Activated naive CD4-positive, alpha-beta T cell treated with anti-CD3 and anti-CD28 coated beads, Interleukin-2, amount 10 ng/mL, durations not matched to agents 7 days and 5 days (primary cell): ENCODE measurements at regions not wholly inside any gene's neighbourhood (a gene's known extent, or its start where the extent isn't known, plus 50 kb on each side); places are given as distances from the start of the nearest gene placed in this dataset.

Experiments
- CTCF ChIA-PET: fragments of 350-600 bp; sonication (Branson Sonifier 250); formaldehyde crosslinking; loops from one replicate; lab custom pipeline; 2021; ENCODE audit warnings: antibody characterized with exemption; lab: Charles Lee
- DNase-seq: peaks from one replicate; pipeline ENCODE4 v3.0.0-alpha.2; 2020
- H3K27ac Mint-ChIP-seq: one replicate; pipeline ENCODE4 v1.8.0; 2021; ENCODE audit warnings: mild to moderate bottlenecking, moderate library complexity, mixed read lengths
- H3K27me3 Mint-ChIP-seq: one replicate; pipeline ENCODE4 v1.8.0; 2021; ENCODE audit warnings: mild to moderate bottlenecking, mixed read lengths
- H3K36me3 Mint-ChIP-seq: one replicate; pipeline ENCODE4 v1.8.0; 2021; ENCODE audit warnings: mixed read lengths
- H3K4me1 Mint-ChIP-seq: one replicate; pipeline ENCODE4 v1.8.0; 2021; ENCODE audit warnings: mixed read lengths
- H3K4me3 Mint-ChIP-seq: one replicate; pipeline ENCODE4 v1.8.0; 2021; ENCODE audit warnings: mild to moderate bottlenecking, moderate library complexity, mixed read lengths
- H3K9me3 Mint-ChIP-seq: one replicate; pipeline ENCODE4 v1.8.0; 2021; ENCODE audit warnings: mixed read lengths

DNA sequence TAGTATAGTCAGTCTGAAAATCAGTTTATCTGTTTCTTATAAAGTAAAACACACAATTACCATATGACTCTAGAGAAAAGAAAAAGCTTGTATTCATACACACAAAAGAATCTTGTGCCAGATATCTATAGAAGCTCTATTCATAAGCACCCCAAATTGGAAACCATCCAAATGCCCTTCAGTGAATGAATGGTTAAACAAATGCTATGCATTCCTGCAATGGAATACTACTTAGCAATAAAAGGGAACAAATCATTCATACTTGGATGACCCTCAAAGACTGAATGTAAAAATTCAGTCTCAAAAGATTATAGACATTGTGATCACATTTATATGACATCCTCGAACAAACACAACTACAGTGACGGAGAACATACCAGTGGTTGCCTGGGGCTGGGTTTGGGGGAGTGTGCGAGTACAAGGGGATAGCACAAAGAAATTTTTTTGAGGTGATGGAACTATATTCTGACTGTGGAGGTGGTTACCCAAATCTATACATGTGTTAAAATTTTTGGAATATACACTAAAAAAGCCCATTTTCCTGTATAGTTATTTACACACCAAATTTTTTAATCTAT lies 680.6 kb downstream of the NTRK3 start:
- no peak overlapping the region for H3K4me3 Mint-ChIP-seq
- no peak overlapping the region for H3K27ac Mint-ChIP-seq
- CTCF ChIA-PET, result no interaction called here
- peaks cover under 1% of the 10 kb centered on the region for H3K4me1 Mint-ChIP-seq
- no peaks in the 10 kb centered on the region for H3K36me3 Mint-ChIP-seq
- peaks cover 9% of the 10 kb centered on the region for H3K27me3 Mint-ChIP-seq
- no peaks in the 10 kb centered on the region for H3K9me3 Mint-ChIP-seq
- DNase-seq, result no peak

DNA sequence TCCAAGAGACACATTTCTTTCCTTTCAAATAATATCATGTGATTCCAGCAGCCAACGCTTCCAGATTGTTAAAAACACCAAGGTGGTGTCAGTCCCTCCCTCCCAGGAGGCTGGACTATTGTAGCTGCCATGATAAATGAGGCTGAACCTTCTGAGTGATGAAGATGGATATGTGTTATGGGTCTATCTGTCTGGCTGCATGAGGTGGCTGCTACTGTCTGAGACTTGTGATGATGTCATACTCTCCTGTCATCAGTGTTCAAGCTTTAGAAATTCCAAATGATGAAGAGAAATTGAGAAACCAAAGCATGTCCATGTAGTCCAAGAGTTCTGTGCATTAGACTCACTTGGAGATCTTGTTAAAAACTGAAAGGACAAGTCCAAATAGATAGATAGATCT lies 683.0 kb downstream of the NTRK3 start:
- H3K4me1 Mint-ChIP-seq, result peaks cover 12% of the 10 kb centered on the region
- no peaks in the 10 kb centered on the region for H3K9me3 Mint-ChIP-seq
- CTCF ChIA-PET, result no interaction called here
- no peaks in the 10 kb centered on the region for H3K36me3 Mint-ChIP-seq
- no peak for DNase-seq
- peaks cover 9% of the 10 kb centered on the region for H3K27me3 Mint-ChIP-seq
- H3K27ac Mint-ChIP-seq, result no peak overlapping the region
- H3K4me3 Mint-ChIP-seq, result no peak overlapping the region

DNA sequence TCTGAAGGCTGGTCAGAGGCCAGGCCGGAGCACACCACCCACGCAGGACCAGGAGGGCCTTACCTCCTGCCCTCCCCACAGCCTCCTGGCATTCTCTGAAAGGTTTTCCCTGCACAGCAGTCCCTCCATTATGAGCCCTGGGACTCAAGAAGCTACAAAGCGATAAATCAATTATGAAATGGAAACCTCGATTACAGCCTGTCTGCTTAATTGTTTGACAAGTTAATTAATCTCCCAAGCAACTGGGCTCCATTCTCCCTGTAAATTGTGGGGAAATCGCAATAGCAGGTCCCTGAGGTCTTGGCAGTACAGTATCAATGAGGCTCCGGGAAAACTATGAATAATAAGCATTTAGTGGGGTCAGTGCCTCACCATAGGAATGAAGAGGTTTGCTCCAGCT lies 683.5 kb downstream of the NTRK3 start:
- H3K36me3 Mint-ChIP-seq, result no peaks in the 10 kb centered on the region
- CTCF ChIA-PET, result no interaction called here
- no peaks in the 10 kb centered on the region for H3K9me3 Mint-ChIP-seq
- no peak overlapping the region for H3K27ac Mint-ChIP-seq
- peaks cover 9% of the 10 kb centered on the region for H3K27me3 Mint-ChIP-seq
- H3K4me3 Mint-ChIP-seq, result no peak overlapping the region
- peaks cover 12% of the 10 kb centered on the region for H3K4me1 Mint-ChIP-seq
- no peak for DNase-seq

DNA sequence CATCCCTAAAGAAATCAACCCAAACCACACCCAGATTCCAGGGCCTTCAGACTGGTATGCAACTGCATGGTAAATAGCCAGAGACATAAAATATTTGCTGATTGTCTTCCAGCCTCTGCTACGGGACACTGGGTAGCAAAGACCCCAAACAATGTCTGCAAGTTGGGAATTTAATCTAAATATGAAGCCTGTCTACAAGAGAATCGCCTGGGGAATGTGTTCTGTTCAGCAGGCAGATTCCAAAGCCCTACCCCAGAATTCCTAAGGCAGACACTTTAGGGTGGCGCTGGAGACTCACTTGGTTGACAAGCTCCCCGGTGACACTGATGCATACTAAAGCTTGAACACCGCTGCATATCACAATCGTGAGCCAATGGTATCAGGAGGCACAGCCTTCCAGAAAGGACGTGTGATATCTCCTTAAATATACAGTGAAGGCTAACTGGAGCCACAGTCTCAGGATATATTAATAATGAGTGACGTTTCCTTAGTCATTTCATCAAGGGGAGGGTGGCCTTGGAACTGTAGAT lies 684.1 kb downstream of the NTRK3 start:
- no peak overlapping the region for H3K27ac Mint-ChIP-seq
- no peak for DNase-seq
- no peaks in the 10 kb centered on the region for H3K36me3 Mint-ChIP-seq
- peaks cover 12% of the 10 kb centered on the region for H3K27me3 Mint-ChIP-seq
- H3K9me3 Mint-ChIP-seq, result no peaks in the 10 kb centered on the region
- H3K4me3 Mint-ChIP-seq, result no peak overlapping the region
- CTCF ChIA-PET, result no interaction called here
- peaks cover 12% of the 10 kb centered on the region for H3K4me1 Mint-ChIP-seq

DNA sequence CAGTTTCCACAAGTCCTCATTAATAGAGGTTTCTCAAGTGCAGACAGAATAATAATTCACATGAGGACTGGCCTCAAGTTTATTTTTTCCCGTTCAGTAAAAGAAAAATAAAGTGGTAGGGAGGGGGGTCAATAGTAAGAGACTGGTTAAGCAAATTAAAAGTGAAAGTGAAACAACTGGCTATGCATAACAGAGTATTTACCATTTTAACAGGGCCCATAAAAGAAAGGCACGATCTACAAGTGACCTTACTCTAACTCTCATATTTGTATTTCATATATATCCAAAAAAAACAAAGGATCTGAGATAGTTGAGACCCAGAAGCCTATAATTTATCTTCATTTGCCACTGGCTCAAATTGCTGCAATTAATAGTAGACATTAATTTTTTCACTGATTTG lies 686.3 kb downstream of the NTRK3 start:
- H3K36me3 Mint-ChIP-seq, result no peaks in the 10 kb centered on the region
- peaks cover 12% of the 10 kb centered on the region for H3K4me1 Mint-ChIP-seq
- H3K4me3 Mint-ChIP-seq, result peak overlapping the region; percentile 8
- peaks cover 9% of the 10 kb centered on the region for H3K27me3 Mint-ChIP-seq
- no peak for DNase-seq
- no peaks in the 10 kb centered on the region for H3K9me3 Mint-ChIP-seq
- H3K27ac Mint-ChIP-seq, result peak overlapping the region; percentile 49
- CTCF ChIA-PET, result no interaction called here

DNA sequence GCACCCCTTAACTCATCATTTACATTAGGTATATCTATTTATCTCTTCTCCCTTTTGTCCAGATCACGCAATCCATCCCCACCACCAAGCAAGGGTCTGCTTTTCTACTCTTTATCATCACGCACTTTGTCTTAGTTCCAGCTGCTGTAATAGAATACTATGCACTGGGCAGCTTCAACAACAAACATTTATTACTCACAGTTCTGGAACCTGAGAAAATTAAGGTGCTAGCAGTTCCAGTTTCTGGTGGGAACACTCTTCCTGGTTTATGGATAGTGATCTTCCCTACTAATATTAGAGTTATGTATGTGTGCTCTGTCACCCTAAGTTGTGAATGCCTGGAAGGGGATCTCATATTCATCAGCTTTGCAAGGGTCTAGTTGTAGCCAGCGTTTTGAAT lies 687.0 kb downstream of the NTRK3 start:
- Mint-ChIP-seq H3K4me1 (peaks cover 12% of the 10 kb centered on the region), H3K27me3 (peaks cover 9% of the 10 kb centered on the region), H3K36me3 (no peaks in the 10 kb centered on the region), H3K4me3 (no peak overlapping the region), H3K9me3 (no peaks in the 10 kb centered on the region), H3K27ac (peak overlapping the region; percentile 49)
- CTCF ChIA-PET, result no interaction called here
- no peak for DNase-seq

DNA sequence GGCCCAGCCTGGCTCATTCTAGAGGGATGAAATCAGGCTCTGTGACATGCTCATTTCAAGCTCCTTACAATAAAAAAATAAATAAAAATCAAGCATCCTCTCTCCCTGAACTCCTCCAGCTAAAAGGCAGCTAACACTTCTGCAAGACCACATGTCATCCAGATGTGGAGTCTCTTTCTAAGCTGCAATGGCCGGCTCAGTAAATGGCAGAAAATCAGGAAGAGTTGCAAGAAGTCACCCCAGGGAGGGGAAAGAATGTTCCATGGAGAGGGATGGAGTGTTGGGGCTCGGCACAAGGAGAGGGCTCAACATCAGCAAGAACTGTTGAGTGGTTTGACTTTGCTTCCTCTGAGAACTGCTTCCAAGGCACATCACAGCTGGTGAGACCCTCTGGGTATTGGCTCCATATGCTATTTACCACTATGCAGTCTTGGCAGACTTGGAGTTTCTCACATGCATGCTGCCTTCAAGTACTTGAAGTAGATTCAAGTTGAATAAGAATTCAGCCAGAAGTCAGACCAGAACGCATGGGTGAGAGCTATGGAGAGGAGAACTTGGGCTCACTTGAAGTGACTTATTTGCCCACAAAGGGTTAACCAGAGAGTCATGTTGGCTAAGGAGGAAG lies 689.0 kb downstream of the NTRK3 start:
- Mint-ChIP-seq H3K27ac (no peak overlapping the region), H3K9me3 (no peaks in the 10 kb centered on the region), H3K36me3 (no peaks in the 10 kb centered on the region), H3K4me1 (peaks cover 12% of the 10 kb centered on the region), H3K4me3 (no peak overlapping the region), H3K27me3 (peaks cover 9% of the 10 kb centered on the region)
- CTCF ChIA-PET, result no interaction called here
- no peak for DNase-seq

DNA sequence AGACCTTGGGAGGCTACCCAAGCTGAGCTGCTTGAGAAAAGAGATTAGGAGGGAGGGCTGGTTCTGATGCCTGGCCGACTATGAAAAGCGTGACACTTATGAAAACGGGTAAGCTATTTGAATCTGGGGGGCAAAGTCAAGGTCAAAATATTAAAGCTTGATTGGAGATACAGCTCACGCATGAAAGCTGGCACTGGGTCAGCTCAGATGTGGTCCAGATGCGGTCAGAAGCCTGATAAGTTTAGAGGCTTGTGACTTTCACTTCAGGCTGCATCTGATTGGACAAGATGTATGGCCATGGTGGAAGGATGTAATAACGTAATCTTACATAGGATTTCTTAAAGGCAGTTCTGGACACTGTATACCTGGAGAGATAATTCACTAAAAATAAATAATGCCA lies 690.3 kb downstream of the NTRK3 start:
- no peak for DNase-seq
- no peak overlapping the region for H3K4me3 Mint-ChIP-seq
- H3K4me1 Mint-ChIP-seq, result peaks cover 12% of the 10 kb centered on the region
- CTCF ChIA-PET, result no interaction called here
- H3K27ac Mint-ChIP-seq, result no peak overlapping the region
- no peaks in the 10 kb centered on the region for H3K9me3 Mint-ChIP-seq
- no peaks in the 10 kb centered on the region for H3K36me3 Mint-ChIP-seq
- peaks cover 9% of the 10 kb centered on the region for H3K27me3 Mint-ChIP-seq

DNA sequence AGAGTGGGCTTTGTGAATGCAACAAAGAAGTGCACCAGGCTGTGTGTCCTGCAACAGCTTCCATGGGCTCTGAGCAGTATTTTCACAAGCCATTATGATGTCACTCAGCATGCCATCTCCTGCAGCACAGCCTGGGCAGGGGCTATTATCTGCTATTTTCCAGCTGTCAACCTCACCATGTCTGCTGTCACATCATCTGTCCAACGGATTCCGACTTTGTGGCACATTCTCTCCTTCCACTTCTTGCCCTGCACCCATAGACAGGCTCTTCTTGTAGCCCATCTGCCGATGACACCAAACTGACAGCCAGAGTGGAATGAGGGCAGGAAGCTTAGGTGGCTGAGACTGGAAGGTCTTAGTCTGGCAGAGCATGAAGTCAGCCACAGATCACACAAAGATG lies 691.9 kb downstream of the NTRK3 start:
- peaks cover 9% of the 10 kb centered on the region for H3K27me3 Mint-ChIP-seq
- CTCF ChIA-PET, result no interaction called here
- H3K4me1 Mint-ChIP-seq, result peaks cover 3% of the 10 kb centered on the region
- no peak overlapping the region for H3K27ac Mint-ChIP-seq
- no peaks in the 10 kb centered on the region for H3K36me3 Mint-ChIP-seq
- H3K4me3 Mint-ChIP-seq, result no peak overlapping the region
- H3K9me3 Mint-ChIP-seq, result peaks cover 2% of the 10 kb centered on the region
- DNase-seq, result no peak

DNA sequence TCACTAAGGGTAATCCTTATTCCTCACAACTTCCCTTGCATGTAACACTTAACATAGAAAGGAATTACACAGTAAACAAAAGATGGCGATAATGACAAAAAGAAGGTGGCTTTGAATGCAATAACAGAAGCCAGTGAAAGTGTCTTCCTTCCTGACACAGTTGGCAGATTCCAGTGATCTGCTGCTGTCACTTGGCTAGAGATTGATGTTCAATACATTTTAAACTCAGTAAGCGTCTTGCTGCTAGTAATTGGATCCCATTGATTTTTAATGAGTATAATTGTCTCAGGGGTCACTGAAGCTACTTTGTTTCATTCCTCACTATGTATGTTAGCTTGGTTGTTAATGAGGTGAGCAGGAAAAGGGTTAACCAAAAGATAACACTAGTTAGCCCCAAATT lies 692.7 kb downstream of the NTRK3 start:
- peaks cover 2% of the 10 kb centered on the region for H3K9me3 Mint-ChIP-seq
- no peaks in the 10 kb centered on the region for H3K36me3 Mint-ChIP-seq
- no peak for DNase-seq
- H3K27me3 Mint-ChIP-seq, result peaks cover 9% of the 10 kb centered on the region
- H3K27ac Mint-ChIP-seq, result no peak overlapping the region
- H3K4me3 Mint-ChIP-seq, result no peak overlapping the region
- H3K4me1 Mint-ChIP-seq, result no peaks in the 10 kb centered on the region
- CTCF ChIA-PET, result no interaction called here

DNA sequence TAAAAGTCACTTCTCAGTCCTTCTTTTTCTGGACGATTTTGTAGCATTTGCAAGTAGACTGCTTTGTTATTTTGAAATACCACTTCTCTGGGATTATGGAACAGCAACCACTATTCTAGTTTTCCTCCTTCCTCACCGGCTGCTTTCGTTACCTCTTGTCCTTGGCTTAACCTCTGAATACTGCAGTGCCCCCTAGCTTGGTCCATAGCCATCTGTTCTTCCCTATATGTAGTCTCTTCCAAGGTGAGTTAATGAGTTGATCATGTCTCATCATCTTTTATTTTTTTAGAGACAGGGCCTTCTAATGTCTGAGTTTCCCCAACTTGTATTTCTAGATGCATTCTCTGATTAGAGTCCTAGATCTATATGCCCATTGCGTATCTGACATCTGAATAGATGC lies 694.3 kb downstream of the NTRK3 start:
- peaks cover 6% of the 10 kb centered on the region for H3K27me3 Mint-ChIP-seq
- no peak overlapping the region for H3K27ac Mint-ChIP-seq
- H3K36me3 Mint-ChIP-seq, result no peaks in the 10 kb centered on the region
- peaks cover 2% of the 10 kb centered on the region for H3K9me3 Mint-ChIP-seq
- H3K4me3 Mint-ChIP-seq, result no peak overlapping the region
- no peaks in the 10 kb centered on the region for H3K4me1 Mint-ChIP-seq
- no peak for DNase-seq
- CTCF ChIA-PET, result no interaction called here

DNA sequence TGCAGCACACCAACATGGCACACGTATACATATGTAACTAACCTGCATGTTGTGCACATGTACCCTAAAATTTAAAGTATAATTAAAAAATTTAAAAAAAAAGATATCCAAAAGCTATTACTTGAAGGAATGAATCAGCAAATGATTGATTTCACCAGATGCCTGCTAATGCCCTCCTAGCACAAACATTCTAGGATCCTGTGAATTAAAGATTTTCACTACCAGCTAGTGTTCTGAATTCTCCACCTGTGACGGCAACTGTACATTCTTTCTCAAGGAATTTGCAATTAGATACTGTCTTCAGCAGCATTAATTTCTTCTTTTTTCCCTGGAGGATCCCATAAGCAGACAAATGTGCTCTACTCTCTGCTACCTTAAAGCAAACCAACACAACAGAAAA lies 694.9 kb downstream of the NTRK3 start:
- Mint-ChIP-seq H3K36me3 (no peaks in the 10 kb centered on the region), H3K4me3 (no peak overlapping the region), H3K4me1 (no peaks in the 10 kb centered on the region), H3K9me3 (peaks cover 2% of the 10 kb centered on the region), H3K27me3 (peaks cover 6% of the 10 kb centered on the region), H3K27ac (no peak overlapping the region)
- DNase-seq, result no peak
- CTCF ChIA-PET, result no interaction called here

DNA sequence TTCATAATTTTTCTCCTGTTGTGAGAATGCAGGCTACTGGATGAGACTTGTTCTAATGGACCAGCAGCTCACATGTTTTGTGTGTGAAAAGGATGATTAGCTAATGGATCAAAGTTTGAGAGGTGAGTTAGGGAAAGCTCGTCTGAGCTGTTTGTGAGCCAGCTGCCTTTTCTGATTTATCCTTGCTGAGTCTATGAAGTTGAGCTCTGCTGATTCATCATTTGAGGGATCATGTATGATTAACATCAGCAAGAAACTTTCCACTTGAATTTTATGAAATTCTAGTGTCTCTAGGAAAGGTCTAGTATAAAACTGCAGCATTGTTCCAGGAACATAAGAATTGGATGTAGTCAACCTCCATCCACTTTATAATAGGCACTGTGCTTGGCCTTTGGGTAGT lies 698.7 kb downstream of the NTRK3 start:
- no peak overlapping the region for H3K4me3 Mint-ChIP-seq
- no peak overlapping the region for H3K27ac Mint-ChIP-seq
- CTCF ChIA-PET, result interaction anchor here (1.1 kb wide), 1 partner anchor 10 kb away, joined by 3 read pairs; no protein-coding TSS in a partner anchor
- H3K36me3 Mint-ChIP-seq, result no peaks in the 10 kb centered on the region
- no peaks in the 10 kb centered on the region for H3K27me3 Mint-ChIP-seq
- peaks cover 2% of the 10 kb centered on the region for H3K9me3 Mint-ChIP-seq
- no peaks in the 10 kb centered on the region for H3K4me1 Mint-ChIP-seq
- DNase-seq, result no peak

DNA sequence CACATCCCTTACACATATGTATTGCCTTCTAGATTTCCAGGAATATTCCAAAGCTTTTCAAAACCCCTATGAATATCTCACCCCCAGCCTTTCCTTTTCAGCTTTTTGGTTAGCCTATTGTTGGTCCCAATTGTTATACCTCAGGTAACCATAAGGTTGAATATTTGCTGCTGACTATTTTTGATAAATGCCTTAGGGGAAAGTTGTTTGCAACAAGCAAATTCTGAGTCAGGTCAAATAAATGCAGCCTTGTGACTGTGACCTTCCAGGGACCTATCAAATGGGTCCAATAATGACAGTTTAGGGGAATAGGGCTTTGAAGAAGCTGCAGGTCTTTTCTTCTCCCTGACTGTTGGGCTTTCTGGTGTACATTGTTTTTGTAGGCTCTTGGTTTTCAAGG lies 699.7 kb downstream of the NTRK3 start:
- H3K36me3 Mint-ChIP-seq, result no peaks in the 10 kb centered on the region
- DNase-seq, result no peak
- H3K27ac Mint-ChIP-seq, result no peak overlapping the region
- H3K9me3 Mint-ChIP-seq, result peaks cover 2% of the 10 kb centered on the region
- no peaks in the 10 kb centered on the region for H3K4me1 Mint-ChIP-seq
- no peak overlapping the region for H3K4me3 Mint-ChIP-seq
- H3K27me3 Mint-ChIP-seq, result no peaks in the 10 kb centered on the region
- CTCF ChIA-PET, result no interaction called here

DNA sequence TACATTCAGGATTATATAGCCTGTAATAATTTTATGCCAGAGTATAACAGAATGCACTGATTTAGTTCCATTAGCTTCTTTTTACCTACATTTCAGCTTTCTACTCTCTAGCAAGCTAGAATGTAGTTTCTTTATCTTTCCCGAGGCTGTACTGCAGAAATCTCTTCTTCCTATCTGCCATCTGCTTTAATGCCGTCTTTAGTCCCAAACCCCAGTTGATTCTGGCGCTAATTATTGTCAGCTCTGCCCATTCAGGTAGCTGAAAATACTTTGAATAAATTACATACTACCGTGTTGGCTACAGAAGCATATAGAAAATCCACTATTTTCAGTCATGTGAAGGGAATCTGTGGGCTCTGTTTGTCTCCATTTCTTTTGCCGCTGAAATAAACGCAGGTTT lies 706.7 kb downstream of the NTRK3 start:
- Mint-ChIP-seq H3K27me3 (no peaks in the 10 kb centered on the region), H3K36me3 (no peaks in the 10 kb centered on the region), H3K27ac (no peak overlapping the region), H3K4me3 (no peak overlapping the region), H3K4me1 (no peaks in the 10 kb centered on the region), H3K9me3 (no peaks in the 10 kb centered on the region)
- no peak for DNase-seq
- CTCF ChIA-PET, result no interaction called here
